ENCODE measurements at regions not wholly inside any gene's neighbourhood (a gene's known extent, or its start where the extent isn't known, plus 50 kb on each side); places are given as distances from the start of the nearest gene placed in this dataset.
"Not testable (repeated sequence)": the region's sequence is repeated elsewhere in the genome, so short reads cannot be mapped to it uniquely, and the experiment has no call there.

DNA sequence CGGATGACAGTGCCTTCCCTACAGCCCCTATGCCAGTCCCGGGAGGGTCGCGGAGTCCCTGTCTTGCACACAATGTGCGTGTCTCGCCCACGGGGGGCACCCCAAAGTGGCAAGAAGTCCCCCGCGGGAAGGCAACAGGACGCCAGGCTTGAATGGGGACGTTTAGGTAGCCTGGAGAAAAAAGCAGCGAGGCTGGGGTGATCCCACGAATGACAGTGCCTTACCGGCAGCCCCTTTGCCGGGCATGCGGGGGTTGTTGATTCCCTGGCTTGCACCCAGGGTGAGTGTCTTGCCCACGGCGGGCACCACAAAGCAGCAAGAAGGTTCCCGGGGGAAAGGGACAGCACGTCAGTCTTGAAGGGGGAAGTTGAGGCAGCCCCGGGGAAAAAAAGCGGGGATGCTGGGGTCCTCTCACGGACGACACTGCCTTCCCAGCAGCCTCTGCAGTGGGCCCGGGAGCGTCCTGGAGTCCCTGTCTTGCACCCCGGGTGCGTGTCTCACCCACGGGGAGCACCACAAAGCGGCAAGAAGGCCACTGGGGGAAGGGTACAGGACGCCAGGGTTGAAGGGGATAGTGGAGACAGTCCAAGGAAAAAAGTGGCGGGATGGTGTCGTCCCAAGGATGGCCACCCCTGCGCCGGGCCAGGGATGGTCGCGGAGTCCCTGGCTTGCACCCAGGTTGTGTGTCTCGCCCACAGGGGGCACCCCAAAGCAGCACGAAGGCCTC, 156.8 kb upstream of the ALG10B start:
- DNase-seq: no peak

DNA sequence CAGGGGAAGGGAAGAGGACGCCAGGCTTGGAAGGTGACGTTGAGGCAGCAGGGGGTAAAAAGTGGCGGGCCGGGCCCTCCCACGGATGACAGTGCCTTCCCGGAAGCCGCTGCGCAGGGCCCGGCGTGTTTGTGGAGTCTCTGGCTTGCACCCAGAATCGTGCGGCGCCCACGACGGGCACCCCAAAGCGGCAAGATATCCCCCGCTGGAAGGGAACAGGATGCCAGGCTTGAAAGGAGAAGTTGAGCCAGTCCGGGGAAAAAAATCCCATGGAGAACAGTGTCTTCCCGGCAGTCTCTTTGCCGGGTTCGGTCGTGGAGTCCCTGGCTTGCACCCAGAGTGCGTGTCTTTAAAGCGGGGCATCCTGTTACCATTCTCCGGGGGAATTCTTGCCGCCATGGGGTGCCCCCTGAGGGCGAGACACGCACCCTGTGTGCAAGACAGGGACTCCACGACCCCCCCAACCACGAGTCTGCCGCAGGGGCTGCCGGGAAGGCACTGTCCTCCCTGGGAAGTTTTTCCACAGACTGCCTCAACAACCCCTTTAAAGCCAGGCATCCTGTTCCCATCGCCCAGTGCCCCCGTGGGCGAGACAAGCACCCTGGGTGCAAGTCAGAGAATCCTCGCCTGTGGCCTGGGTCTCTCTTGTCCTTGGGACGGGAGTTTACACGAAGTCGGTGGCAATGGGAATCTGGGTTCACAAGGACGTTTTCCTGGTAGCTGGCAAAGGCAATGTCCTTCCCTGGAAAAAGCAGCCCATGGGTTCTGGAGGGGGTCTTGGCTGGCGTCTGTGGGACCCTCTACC, 156.1 kb upstream of the ALG10B start:
- no peak for DNase-seq

DNA sequence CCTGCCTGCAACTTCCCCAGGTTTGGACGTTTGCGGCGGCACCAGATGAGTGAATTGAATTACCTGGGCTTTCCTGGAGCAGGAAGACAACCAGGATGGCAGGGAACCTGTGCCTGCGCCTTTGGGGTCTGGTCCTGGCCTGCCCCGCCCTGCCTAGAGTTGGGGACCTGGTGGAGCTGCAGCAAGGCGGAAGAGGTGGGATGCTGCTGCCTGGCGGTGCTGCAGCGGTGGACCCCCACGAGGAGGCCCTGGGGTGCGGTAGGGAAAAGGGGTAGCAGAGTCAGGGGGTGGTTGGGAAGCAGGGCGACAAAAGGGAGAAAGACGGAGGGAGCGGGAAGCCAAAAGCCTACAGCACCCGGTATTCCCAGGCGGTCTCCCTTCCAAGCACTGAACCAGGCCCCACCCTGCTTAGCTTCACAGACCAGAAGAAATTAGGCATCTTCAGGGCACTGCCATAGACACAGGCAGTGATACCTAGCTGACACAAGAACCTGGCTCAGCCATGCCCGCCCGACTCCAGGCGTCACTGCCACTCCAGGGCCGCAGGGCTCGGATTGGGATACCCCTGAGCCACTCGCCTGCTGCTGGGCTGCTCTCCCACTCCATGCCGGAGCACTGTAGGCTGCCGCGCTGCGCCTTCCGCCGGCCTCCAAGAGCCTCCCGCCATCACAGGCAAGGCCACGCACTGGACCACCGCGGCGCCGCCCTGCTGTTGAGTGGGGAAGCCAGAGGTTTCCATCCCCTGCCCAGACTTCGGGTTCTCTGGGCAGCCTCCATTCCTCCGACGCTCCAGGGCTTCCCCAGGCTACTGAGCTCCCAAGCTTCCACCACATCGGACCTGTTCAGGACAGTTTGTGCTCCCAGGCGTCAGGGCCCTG, 155.2 kb upstream of the ALG10B start:
- no peak for DNase-seq

DNA sequence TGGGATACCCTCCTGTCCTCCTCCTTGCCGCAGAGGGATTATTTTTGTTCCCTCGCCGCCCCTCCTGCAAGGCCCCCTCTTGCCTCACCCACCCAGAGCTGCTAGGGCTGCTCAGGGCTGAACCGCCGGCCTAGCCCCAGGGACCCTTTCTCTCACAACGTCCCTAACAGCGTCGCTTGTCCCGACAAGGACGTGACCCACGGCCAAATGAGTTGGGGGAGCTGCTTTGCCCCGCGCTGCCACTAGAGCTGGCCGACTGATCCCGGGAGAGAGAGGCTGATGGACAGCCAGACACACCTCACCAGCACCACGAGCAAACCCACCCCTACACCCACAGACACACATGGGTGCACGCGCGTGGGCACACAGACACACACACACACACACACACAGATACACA, 154.6 kb upstream of the ALG10B start:
- DNase-seq: no peak

DNA sequence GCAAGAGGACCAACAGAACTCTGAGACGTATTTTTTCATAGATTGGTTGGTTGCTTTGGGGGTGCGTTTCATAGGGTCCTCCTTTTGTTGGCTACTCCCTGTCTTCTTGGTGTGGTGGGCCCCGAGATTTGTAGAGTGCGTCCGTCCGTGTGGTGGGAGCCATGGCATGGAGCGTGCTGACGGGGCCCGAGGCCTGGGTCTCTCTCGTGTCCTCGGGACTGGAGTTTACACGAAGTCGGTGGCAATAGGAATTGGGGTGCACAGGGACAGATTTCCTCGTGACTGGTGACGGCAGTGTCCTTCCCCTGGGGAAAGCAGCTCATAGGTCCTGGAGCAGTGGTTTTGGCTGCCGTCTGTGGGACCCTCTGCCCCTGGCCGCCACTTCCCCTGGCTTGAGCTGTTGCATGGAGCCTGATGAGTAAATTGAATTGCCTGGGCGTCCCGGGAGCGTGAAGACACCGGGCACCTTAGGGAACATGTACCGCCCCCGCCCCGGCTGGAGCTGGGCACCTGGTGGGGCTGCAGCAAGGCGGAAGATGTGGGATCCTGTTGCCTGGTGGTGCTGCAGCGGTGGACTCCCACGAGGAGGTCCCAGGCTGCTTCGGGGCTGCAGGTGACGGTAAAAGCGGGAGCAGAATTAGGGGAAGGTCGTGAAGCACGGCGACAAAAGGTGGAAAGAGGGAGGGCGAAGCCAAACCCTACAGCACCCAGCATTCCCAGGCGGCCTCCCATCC, 153.7 kb upstream of the ALG10B start:
- no peak for DNase-seq

DNA sequence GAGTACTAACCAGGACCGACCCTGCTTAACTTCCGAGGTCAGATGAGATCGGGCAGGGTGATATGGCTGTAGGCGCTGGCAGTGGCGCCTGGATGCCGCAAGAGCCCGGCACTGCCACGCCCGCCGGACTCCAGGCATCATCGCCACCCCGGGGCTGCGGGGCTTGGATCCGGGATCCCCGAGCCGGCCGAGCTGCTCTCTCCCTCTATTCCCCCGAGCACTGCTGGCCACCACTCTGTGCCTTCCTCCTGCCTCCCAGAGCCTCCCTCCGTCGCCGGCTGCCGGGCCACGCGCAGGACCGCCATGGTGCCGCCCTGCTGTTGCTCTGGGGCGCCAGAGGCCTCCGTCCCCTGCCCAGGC, 153.2 kb upstream of the ALG10B start:
- no peak for DNase-seq

DNA sequence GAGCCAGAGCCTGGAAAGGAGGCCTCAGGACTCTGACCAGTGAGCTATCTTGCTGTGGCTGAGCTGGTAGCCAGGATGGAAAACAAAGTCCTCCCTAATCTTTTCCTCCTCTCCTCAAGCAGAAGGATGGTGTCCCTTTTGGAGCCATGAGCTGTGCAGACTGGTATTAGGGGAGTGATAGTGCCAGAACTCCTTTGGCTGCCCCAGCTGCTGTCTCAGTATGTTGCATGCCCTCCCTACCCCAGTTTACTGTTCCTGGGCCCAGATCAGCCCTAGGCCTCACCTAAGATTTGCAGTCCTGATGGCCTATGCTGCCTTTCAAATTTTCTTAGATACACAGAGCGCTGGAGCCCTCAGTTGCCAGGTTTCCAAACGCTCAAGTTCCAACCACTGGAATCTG, 150.3 kb upstream of the ALG10B start:
- DNase-seq: no peak

DNA sequence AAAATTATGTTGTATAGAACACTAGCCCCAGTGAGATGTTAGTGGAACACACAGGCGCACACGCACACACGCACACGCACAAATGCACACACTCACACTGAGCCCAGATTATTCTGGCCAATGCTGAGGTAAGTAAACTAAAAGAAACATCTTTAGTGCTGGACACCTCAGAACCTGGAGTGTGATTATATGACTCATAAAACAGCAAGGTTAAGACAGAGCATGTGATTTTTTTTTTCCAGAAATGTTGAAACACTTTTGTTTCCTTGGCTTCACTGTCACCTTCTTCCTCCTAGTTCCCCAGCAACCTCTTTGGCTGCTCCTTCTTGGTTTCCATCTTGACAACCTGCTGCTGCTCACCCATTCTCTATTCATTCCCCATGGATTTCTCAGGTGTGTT, 141.0 kb upstream of the ALG10B start:
- no peak for DNase-seq

DNA sequence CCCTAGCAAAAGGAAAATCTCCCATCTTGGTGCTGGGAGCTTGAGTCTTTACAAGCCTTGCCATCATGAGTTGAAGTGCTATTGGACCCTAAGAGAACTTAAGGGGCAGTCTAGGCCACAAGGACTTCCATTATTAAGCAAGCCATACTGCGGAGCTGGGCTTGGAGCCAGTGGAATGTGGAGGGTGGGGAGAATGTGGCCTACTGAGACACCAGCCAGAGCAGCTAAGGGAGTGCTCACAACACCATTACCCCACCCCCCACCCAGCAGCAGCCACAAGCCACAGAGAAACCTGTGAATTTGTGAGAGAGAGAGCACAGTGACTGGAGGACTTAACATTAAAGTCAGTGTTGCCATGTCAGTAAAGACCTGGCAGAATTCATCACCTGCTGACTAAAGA, 133.0 kb upstream of the ALG10B start:
- not testable (repeated sequence) for DNase-seq

DNA sequence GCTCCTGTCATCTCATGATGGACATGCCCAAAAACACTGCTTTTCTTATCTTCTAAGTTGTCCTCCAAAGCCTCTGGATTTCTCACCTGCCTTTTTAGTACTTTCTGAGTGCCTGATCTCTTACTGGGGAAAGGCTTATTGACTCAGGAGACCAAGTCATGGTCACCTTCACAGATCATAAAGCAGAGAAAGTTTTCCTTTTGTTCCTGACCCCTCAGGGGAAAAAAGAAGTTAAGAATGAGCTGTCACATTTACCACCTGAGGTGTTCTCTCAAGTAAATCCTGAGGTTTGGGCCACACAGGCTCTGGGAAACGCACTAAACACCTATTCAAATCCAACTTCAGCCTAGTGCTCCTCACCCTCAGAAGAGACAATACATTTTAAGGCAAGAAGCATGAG, 119.3 kb upstream of the ALG10B start:
- DNase-seq: not testable (repeated sequence)

DNA sequence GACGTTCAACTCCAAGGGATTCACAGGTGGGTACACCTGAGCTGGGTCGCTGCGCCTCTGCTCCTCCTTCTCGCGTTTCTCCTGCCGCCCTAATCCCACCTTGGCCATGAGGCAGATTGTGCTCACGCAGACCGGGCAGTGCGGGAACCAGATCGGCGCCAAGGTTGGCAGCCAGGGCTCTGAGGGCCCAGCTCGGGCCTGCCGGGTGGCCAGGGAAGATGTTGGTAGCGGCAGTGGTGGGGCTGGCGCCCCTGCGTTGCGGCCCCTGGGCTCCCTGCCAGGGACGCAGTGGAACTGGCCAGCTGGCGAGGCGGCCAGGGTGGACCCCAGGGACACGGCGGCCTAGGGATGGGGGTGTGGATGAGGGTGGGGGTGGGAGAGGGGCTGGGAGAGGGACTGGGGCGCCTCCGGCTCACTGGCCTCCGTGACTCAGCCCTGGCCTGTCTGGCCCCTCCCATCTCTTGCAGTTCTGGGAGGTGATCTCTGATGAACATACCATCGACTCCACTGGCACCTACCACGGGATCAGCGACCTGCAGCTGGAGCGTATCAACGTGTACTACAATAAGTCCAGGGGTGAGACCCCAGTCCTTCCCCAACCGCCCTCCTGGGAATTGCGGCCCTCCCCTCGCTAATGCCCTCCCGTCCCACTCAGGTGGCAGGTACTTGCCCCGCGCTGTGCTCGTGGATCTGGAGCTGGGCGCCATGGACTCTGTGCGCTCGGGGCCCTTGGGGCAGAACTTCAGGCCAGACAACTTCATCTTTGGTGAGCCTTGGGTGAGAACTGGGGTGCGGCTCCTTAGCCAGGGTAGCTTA, 114.9 kb upstream of the ALG10B start:
- DNase-seq: no peak

DNA sequence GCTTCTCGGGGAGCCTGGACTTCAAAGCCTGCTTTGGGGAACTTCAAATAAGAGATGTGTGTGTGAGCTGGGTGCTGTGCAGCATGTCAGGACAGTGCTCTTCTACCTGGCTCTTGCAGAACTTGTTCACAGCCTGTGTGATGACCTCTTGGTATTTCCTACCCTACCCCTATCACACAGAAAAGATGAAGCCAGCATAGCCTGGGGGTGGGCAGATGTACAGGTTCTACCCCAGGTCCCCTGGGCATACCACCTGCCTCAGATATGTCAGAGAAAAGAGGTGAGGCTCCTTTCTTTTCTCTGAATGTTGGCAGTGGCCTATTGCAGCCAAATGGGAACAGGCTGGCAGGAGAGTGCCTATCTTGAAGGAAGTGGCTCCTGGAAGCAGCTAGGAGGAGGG, 111.7 kb upstream of the ALG10B start:
- DNase-seq: no peak

DNA sequence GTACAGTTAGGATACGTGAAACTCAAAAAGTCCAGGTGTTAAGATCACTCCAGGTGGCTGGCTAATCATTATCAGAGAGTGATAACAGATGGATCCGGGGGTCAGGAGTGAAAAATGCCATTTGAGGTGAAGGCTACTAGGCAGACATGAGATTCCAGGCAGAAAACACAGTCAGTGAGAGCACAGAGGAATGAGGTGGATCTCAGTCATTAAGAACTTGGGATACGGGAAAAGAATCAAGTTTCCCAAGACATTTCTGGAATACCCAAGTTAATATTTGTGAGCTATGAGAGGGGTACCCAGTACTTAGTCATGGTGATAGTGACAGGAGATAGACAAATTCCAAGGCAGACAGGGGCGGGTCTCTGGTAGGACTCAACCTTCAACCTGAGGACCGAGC, 94.6 kb upstream of the ALG10B start:
- DNase-seq: no peak

DNA sequence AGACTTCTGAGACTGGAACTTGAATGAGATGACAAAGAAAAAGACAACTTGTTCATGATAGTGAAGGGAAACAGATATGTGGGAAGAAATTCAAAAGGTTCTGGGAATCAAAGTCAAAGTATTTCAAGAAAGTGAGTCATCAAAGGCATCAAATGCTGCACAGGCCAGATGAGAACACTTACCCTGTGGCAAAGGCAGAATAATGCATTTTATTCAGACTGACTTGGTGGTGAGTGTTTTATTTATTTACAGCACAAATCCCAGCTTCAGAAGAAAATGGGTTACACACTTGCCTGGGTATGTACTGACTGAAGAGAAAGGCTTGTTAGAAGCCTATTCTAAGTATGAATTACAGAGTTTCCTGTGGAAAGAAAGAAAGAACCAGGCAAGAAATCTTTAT, 78.2 kb upstream of the ALG10B start:
- DNase-seq: not testable (repeated sequence)

DNA sequence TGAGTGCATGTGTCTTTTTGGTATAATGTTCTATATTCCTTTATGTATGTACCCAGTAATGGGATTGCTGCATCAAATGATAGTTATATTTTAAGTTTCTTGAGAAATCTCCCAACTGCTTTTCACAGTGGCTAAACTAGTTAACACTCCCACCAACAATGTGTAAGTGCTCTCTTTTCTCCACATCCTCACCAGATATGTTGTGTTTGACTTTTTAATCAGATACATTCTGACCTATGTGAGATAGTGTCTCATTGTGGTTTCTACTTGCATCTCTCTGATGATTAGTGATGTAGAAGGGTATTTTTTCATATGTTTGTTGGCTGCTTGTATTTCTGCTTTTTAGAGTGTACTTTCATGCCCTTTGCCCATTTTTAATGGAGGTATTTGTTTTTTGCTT, 62.8 kb upstream of the ALG10B start:
- no peak for DNase-seq

DNA sequence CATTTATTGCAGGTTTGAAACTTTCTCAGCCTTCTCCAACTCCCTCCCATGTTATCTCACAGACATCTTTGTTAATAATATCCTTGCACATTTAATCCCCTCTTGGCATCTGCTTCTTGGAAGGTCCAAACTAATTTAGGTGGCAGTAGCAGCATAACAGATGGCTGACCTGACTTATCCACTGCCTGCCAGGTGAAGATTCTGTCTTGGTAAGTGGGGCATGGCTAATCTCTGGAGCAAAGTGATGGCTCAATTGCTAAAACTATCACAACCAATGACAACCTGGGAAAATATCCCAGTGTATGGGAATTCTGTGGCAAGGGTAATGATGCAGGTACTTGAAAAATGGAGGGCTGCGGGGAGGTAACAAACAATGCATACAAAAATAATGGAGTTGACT, 58.2 kb upstream of the ALG10B start:
- no peak for DNase-seq

All from NCI-H146 (cell line).